Activated T-cell treated with anti-CD3 and anti-CD28 coated beads for 24 hours (primary cell): ENCODE measurements at regions not wholly inside any gene's neighbourhood (a gene's known extent, or its start where the extent isn't known, plus 50 kb on each side); places are given as distances from the start of the nearest gene placed in this dataset.
"Not testable (repeated sequence)": the region's sequence is repeated elsewhere in the genome, so short reads cannot be mapped to it uniquely, and the experiment has no call there.

Experiments
- DNase-seq: peaks from one replicate; pipeline ENCODE4 v3.0.0-alpha.2; 2020; ENCODE audit warnings: low read depth

DNA sequence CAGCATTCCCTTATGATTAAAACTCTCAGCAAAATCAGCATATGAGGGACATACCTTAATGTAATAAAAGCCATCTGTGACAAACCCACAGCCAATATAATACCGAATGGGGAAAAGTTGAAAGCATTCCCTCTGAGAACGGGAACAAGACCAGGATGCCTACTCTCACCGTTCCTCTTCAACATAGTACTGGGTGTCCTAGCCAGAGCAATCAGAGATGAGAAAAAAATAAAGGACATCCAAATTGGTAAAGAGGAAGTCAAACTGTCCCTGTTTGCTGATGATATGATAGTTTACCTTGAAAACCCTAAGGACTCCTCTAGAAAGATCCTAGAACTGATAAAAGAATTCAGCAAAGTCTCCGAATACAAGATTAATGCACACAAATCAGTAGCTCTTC, 141.6 kb upstream of the MAN1A1 start:
- not testable (repeated sequence) for DNase-seq

DNA sequence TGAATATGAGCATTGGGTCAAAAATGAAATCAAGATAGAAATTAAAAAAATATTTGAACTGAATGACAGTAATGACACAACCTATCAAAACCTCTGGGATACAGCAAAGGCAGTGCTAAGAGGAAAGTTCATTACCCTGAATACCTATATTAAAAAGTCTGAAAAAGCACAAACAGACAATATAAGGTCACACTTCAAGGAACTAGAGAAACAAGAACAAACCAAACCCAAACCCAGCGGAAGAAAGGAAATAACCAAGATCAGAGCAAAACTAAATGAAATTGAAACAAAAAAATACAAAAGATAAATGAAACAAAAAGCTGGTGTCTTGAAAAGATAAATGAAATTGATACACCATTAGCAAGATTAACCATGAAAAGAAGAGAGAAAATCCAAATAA, 140.5 kb upstream of the MAN1A1 start:
- not testable (repeated sequence) for DNase-seq

DNA sequence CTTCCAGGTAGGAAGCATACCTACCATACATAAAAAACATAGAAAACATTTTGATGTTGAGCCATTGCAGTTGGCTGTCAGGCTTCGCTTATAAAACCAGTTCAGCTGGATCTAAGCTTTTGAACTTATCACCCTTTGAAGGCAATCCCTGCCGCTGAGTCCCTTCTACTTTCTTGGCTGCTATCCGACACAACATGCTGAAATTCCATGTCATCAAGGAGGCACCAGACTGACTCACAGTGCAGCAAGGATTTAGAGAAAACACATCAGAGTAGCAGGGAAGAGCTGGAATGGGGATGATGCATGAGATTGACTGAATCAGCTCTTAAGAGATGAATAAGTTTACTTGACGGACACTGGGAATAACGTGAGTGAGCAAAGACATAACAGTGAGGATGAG, 135.0 kb upstream of the MAN1A1 start:
- DNase-seq = no peak

DNA sequence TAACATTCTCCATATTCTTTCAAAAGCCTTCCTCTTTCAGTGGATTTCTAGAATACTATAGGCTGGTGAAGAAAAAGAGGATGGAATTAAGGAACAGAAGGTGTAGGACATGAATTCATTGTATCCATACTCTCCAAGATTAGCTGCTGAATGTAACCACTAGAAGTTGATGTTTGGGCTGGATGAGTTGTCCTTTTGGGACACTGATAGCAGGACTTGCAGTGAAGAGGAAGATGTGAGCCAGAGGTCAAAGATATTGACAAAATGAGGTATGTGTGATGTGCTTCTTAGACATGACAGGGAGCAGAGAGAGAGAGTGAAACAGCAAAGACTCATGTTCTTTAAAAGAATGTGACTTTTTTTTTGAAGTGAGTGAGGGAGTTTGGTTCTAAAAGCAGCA, 134.3 kb upstream of the MAN1A1 start:
- DNase-seq = no peak

DNA sequence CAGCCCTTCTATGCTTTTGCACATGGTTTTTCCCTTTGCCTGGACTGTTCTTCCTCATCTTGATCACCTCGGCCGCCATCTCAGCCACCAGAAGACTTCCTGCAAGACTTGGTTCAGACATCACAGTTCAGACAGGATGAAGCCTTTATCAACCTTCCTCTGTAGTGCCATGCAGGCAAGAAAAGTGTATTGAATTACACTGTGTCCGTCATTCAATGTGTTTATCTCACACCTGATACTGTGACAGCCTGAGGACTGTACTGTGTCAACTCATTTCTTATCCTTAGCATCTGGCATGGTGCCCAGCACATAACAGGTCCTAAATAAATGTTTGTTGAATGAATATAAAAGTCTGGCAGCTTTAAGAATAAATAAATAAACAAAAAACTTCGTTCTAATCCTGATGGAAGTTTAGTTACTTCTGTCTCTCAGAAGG, 133.3 kb upstream of the MAN1A1 start:
- no peak for DNase-seq

DNA sequence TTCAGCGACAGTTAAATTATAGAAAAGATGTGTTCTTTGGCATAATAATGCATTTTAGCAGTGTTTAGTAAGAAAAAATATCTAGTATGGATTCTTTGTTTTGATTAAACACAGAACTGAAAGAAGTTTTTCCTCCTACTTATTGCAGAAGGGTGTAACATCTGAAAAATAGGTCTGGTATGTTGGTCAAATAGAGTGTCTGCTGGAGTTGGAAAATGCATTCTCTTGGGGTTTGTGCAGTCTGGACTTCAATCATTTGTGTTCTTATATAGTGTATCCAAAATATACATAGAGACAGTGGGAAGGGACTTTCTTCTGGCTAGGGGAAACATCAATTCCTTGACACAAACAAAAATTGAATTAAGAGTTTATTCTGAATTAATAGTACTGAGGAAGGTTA, 132.4 kb upstream of the MAN1A1 start:
- DNase-seq = no peak

DNA sequence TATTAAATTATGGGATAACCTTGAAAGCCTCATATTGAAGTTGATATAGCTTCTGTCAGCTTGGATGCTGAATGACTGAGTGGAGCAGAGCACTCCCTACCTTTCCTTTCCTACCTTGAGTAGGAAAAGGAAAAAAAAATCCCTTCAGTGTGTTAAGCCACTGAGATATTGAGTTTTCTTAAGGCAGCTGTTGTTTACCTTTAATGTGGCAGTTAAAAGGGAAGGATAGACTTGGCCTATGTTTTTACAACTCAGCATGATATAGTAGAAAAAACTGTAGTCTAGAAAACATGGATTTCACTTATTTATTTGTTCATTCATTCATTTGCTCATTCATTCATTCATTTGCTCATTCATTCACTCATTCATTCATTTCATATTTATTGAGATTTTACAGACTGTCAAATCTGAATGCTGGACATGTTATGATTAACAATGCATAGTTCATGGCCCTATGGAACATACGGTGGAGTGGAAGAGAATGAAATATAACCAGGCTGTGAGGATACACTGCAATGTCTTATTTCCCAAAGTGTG, 131.5 kb upstream of the MAN1A1 start:
- no peak for DNase-seq

DNA sequence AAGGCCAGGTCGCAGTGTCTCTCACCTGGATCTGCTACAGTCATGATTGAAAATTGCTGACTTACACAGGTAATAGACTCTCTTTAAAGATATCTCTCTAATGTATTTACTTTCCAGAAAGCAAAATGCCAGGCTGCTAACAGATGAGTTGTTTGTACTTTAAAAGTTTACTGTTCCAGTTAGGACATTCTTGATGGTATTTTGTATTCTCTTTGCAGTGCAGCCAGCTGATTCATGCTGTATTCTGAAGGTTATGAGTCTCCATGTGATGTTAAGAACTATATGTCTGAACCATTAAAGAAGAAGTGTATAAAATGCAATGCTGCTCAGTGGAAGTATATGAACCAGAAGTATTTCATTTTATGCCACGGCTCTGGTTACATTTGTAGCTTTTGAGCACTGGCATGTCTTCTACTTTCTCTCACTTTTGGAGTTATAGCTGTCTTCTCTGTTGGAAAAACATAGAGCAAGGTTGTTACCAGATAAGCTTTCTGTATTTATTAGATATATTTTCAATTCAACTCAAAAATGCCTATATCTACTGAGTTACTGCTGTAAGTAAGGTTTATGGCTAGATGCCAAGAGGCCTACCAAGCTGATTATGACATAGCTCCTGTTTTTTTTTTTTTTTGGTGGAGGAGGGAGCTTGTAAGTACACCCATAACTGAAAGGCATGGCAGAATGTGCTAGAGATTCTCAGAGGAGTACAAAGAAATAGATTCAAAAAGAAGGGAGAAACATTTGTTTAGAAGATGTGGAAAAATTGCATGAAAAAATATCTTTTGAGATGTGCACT, 130.5 kb upstream of the MAN1A1 start:
- no peak for DNase-seq

DNA sequence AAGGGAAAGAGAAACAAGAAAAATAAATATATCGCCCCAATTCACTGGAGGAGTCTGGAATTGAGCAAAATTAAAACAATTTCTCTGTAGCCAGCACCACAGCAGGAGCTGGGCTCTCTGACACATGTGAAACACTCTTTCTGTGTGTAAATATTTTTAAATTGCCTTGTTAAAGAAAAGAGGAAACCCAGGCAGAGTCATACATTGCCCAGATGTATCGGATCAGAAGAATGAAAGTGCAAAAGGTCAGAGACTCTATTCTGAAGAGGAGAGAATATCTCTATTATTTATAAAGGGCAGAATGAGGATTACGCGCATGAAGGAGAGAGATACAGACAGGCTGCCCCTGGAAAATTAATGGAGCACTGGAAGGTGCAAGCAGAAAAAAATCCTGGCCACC, 127.0 kb upstream of the MAN1A1 start:
- DNase-seq = no peak

DNA sequence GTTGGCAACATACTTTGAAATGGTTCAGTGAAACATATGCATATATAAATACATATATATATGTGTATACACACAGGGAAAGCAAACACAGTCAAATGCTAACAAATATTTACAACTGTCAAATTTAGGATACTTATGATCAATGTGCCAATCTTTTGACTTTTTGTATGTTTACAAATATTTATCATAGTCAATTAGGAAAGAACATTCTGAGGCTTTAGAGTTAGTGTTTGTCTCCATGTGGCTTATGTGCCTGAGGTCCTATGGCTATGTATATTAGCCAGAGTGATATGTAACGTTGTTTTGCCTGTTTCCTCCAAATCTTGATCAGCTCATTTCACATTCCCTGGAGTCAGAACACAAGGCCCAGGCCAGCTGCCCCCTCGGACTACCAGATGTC, 126.5 kb upstream of the MAN1A1 start:
- no peak for DNase-seq

DNA sequence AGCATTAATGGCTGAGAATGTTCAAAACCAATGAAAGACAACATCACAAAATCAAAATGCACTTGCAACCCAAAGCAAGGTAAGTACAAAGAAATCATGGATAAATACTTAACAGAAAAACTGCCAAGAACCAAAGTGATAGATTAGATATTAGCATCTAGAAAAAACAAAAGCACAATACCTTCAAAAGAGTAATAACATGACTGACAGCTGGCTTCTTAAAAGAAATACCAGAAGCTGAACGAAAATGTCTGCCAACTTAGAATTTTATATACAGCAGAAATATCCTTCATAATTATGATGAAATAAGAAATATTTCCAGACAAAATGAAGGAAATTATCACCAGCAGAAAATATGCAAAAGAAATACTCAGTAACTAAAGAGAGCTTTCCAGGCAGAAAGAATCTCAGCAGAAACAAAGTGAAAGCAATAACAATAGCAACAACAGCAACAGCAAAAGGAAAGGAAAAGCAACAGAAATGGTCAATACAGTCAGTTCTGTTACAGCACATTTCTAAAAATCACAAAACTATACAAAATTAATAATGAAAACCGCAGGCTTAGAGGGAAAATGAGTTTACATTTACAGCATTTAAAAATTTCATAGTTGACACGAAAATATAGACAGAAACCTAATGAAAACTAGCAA, 121.5 kb upstream of the MAN1A1 start:
- no peak for DNase-seq

DNA sequence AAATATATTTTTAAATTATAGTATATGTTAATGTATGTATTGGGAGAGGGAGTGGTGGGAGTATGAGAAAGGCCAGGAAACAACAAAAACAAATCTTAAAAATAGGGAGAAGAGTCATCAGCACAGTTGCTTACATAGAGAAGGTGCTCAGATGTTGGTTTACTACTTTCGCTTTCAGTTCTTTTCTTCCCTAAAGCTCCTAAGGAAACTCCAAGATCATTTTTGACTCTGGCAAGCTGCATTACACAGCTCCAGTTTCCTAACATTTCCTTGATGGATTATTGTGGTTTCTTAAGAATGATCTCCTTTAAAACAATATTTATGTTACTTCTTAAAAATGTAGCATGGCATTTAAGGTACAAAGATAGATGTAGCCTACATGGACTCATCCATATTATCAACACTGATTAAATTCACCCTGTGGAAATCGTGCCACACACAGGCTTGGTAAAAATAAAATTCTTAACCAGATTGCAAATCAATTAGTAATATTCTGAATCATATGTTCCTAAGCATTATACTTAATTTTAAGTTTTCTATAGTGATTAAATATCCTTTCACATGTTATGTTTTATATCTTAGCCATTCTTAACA, 118.0 kb upstream of the MAN1A1 start:
- DNase-seq = no peak

DNA sequence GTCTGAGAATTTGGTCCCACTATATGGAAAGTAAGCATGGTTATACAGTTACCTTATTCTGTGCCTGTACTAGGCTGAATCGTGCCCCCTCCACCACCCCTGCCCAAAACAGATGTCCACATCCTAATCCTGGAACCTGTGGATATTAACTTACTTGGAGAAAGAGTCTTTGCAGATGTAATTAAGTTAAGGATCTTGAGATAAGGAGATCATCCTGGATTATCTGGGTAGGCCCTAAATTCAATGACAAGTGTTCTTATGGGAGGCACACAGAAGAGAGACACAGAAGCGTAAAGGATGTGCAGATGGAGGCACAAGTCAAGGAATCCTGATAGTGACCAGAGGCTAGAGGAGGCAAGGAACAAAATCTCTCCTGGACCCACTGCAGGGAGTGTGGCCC, 116.7 kb upstream of the MAN1A1 start:
- no peak for DNase-seq

DNA sequence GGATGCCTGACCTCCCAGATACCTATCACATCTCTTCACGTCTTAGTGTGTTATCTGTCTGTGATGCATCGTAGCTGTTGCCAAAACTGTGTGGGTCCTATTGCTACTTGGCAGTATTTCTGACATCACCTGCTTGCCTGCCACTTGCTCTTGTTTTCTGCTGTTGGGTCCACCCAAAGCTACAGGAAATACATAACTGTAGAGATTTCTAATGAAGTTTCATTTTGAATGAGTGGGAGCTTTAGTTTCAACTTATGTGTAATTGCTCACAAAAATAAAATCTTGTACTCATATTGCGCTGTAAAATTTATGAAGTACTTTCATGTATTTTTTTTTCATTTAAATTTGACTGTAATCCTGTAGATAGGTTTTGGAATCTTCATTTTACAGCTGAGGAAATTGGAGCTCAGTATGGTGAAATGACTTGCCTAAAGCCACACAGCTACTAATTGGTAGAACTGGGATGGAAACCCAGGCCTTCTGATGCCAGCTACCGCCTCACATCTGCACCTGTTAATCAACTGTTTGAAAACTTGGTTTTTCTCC, 113.6 kb upstream of the MAN1A1 start:
- no peak for DNase-seq

DNA sequence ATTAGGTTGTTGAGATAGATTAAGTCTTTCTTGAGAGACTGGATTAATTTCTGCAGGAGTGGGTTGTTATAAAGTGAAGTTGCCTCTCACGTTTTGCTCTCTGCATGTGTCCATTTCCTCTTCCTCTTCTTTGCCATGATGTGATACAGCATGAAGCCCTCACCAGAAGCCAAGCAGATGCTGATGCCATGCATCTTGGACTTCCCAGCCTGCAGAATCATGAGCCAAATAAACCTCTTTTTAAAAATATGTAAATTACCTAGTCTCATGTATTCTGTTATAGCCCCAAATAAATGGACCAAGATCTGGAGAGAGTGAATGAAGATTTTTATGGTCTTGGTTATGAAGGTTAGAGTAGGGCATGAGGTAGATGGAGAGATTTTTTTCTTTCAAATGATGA, 111.6 kb upstream of the MAN1A1 start:
- DNase-seq = no peak

DNA sequence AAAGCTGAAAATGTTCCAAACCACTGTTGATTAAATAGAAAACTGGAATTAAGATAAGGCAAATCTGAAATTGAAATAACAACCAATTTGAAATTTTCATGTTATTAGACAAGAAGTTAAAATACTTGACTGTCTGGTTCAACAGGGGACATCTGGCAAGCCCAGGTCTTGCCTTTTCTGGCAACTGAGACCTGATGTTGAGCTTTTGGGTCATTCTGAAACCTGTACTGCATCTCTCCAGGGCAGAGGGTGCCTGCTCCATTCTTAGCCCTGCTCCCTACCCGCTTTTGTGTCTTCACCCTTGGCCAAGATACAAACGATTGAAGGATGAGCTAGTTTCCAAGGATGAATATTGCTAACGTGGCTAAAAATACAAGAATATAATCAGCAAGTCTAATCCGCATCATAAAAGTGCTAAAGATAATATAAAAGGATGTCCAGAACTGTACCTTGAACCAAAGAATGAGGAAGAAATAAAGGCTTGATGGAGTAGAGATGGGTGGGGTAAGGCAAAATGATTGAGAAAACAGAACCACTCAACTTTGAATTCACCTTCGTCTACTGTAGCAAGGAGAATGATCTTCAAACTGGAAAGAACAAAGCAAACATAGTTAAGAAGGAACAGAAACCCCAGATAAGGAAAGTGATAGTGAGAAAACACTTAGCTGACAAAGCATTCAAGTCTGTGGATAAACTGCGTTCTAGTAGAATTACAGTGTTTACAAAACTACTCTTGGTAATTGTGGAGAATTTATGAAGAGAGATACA, 109.8 kb upstream of the MAN1A1 start:
- DNase-seq = no peak

DNA sequence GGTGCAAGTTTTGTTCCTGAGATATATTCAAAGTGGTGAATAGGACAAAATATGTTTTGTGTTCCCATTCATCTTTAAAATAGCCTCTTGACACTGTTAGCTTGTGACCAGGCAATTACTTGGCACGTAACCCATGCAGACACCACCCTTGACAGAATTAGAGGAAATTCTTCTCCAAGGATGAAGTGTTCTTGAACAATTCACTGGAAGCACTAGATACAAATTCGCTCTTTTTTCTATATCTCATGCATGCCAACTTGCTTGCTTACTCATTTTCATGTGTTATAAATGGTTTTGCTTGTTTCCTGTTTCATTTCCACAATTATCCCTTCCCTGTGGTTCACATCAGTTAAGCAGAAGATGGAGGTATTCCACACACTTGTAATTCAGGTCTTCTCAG, 105.2 kb upstream of the MAN1A1 start:
- no peak for DNase-seq

DNA sequence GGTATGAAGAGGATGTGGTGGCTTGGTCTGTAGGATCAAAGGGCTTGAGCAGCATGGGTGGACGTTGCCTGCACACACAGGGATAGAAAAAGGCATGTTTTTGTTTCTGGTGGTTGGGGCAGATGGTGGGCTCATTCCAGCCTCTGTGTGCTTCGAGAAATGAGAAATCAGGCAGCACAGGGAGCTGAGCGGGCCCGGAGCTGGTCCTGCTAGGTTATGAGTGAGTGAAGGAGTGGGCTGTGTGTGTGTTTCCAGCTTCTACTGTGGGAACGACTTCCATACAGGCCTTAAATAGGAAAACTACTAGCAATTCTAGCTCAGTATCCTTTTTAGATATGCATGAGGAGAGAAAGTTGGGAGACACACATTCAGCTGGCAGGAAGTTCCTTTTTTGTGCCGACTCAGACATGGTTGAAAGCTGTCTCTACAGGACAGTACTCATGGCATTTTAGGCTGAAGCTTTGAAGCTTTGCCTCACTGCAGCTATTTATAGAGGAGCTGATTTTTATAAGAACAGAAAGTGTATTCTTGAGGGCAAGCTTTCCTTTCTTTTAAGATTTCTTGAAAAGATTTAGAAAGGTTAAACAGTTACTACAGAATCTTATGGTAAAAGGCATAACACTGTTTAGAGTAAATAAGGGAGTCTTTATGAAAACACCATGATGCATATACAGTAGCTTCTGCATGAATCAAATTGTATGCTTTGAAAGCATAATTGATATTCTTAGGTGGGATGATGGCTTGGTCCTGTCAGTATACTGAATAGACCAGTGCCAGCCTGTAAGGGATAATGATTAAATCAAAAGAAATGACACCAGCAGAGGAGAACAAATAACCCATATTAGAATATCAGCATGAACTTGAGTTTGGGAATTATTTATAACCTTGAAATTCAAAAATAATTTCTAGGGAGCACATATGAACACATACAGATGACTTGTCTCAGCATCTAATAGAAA, 104.0 kb upstream of the MAN1A1 start:
- DNase-seq = no peak

DNA sequence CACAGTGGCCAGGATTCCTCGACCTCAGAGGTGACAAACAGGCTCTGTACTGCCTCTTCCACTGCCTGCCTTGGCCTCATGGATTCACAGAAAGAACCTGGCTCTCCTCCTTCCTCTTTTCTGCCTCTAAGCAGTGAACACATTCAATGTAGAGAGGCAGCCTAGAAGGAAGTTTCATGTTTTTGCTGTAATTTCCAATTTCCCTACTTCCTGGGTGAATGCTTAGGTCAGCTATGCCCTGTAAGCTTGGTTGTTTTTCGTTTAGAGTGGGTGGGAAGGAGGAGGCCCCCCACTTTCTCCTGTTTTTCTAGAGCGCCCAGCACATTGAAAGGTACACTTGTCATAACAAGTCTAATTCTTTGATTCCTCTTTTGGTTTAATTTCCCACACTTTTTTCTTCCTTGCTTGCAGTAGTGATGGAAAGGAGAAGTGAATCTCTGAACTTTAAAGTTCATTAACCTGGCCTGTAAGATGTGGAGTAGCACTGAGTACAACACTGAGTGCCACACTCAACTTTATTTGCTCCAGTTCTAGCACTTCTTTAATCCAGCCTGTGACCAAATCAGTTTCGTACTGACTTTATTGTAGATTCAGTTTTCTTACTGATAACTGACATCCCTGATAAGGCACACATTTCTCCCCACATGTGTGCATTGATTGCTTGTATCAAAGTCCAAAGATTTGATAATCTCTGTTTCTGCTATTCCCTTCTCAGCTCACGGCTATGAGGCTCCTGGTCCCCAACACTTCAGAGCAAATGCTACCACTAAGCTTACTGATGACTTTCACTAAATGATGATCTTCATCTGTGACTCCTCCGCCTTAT, 100.0 kb upstream of the MAN1A1 start:
- no peak for DNase-seq

DNA sequence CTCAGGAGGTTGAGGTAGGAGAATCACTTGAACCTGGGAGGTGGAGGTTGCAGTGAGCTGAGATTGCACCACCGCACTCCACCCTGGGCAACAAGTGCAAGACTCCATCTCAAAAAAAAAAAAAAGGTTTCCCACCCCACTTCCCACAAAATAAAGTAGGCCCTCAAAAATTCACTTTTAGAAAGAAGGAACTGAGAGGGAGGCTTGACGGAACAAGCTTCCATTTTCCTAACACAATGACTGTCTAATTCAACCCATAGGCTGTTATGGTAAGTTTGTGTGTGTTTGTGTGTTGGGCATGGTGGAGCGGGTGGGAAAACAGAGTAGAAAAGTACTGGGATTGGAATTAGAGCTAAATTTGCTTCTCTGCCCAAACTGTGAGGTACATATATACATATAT, 98.4 kb upstream of the MAN1A1 start:
- DNase-seq = no peak
